T-helper 17 cell (primary cell): ENCODE measurements at regions not wholly inside any gene's neighbourhood (a gene's known extent, or its start where the extent isn't known, plus 50 kb on each side); places are given as distances from the start of the nearest gene placed in this dataset.

ENCODE experiments used
- ATAC-seq: fragments of 150-1000 bp; cut with Tn5 transposase; 2 replicates; pipeline ENCODE4 v1.10.0; 2021; ENCODE audit warnings: mild to moderate bottlenecking, moderate library complexity
- DNase-seq, 3 donors: peaks; one replicate each; pipeline versions ENCODE4 v3.0.0 to v3.0.0-alpha.2; 2020 to 2021
- H3K9me3 ChIP-seq: one replicate; pipeline ENCODE4 v1.7.0; 2013; ENCODE audit warnings: low read length, mild to moderate bottlenecking; ENCODE audit not compliant: control insufficient read depth, poor library complexity, severe bottlenecking
- H3K27ac Mint-ChIP-seq: one replicate; pipeline ENCODE4 v1.8.0; 2022; ENCODE audit warnings: mild to moderate bottlenecking, moderate library complexity, mixed read lengths
- H3K27me3 Mint-ChIP-seq: one replicate; pipeline ENCODE4 v1.8.0; 2022; ENCODE audit warnings: mixed read lengths
- H3K36me3 Mint-ChIP-seq: one replicate; pipeline ENCODE4 v1.8.0; 2022; ENCODE audit warnings: low read depth, mixed read lengths
- H3K4me1 Mint-ChIP-seq: one replicate; pipeline ENCODE4 v1.8.0; 2022; ENCODE audit warnings: mild to moderate bottlenecking, mixed read lengths
- H3K4me3 Mint-ChIP-seq: one replicate; pipeline ENCODE4 v1.8.0; 2022; ENCODE audit warnings: mild to moderate bottlenecking, moderate library complexity, mixed read lengths

DNA sequence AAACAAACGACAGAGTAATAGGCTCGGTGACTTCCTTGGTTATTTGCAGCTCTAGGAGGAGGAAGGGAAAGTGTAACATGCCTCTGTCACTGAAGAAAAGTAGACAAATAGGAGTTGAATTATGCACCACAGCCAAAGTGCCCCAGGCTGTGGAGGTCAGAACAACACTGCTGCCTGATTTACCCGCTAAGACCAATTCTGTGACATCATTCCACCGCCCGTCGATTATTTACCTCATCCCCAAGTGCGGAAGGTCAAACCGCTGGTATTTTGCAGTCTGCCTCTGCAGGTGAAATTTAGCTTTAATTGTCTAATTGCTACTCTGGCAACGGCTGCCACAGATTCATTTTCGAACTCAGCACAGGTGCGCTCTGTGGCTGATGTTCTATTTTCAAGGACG is 106.3 kb upstream of the PRICKLE2 start:
- no peaks in the 10 kb centered on the region for H3K36me3 Mint-ChIP-seq
- ATAC-seq (no peak), DNase-seq (no peak)
- no peak overlapping the region for H3K4me3 Mint-ChIP-seq
- peaks cover 2% of the 10 kb centered on the region for H3K9me3 ChIP-seq
- H3K27me3 Mint-ChIP-seq: peaks cover 28% of the 10 kb centered on the region
- H3K27ac Mint-ChIP-seq: no peak overlapping the region
- H3K4me1 Mint-ChIP-seq: no peaks in the 10 kb centered on the region

DNA sequence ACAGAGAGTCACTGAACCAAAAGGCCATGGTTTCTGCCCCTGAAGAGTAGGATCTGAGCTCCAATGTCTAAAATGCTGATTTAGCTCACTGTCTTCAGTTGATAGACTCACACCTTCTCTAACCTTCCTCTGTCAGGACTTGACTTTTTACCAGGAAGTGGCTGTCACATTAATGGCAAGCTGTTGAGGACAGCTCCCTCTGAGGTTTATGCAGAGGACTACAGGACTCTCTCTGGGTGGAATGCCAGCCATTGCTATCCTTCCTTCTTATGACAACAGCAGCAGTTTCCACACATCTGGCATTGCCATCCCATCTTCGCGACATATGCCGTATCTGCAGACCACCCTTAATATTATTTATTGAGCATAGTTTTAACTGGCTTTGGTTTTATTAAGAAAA is 103.8 kb upstream of the PRICKLE2 start:
- ATAC-seq (no peak), DNase-seq (no peak)
- peaks cover 28% of the 10 kb centered on the region for H3K27me3 Mint-ChIP-seq
- no peak overlapping the region for H3K4me3 Mint-ChIP-seq
- H3K36me3 Mint-ChIP-seq: no peaks in the 10 kb centered on the region
- peaks cover 2% of the 10 kb centered on the region for H3K9me3 ChIP-seq
- no peaks in the 10 kb centered on the region for H3K4me1 Mint-ChIP-seq
- H3K27ac Mint-ChIP-seq: no peak overlapping the region

DNA sequence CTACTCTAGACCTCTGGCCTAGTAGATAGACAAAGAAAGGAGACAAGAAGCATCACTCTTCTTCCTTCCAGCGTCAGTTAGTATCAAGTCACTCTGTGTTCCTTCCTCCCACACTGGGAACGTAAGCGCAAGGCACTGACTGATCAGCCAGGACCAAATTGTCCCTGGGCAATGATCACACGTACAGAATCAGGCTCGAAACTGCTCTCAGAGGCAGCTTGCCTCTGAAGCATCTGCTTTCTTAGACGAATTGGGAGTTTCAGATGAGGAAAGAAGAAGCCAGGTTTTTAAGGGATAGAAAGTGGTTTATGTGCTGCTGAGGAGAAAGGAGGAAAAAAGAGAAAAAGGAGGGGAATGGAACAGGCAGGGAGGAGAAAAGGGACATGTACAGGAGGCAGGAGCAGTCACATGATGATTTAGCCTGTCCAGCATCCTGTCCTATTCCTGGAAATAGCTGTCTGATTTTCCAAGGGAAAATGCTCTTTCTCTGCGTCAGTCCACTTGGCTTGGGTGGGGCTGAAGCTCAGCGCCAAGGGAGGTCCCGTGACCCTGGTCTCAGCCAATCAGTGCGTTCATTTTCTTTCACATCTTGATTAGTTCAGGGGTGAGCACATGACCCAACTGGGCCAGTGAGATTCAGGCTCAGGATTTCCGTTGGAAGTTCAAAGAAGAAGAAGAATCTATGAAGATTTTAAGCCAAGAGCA is 102.0 kb upstream of the PRICKLE2 start:
- peaks cover 17% of the 10 kb centered on the region for H3K27me3 Mint-ChIP-seq
- ATAC-seq: no peak
- peaks cover 2% of the 10 kb centered on the region for H3K9me3 ChIP-seq
- H3K27ac Mint-ChIP-seq: no peak overlapping the region
- H3K4me1 Mint-ChIP-seq: no peaks in the 10 kb centered on the region
- H3K36me3 Mint-ChIP-seq: no peaks in the 10 kb centered on the region
- no peak overlapping the region for H3K4me3 Mint-ChIP-seq
- DNase-seq: no peak

DNA sequence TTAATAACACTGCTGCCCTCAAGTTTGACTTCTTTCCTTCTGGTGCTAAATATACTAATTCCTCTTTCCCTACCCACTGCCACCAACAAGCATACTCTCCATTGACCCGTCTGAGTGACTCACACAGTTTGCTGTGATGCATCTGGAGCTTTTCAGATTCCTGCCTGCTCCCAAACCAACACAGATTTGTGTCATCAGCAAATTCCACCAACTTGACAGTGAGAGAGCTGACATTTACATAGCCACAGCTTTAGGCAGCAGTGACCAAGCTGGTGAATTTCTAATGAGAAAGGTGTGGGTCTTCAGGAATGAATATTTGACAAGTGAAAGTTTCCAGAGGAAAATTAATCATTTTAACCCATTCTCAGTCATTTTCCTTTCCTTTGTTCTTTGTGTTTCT is 96.5 kb upstream of the PRICKLE2 start:
- Mint-ChIP-seq H3K36me3 (peaks cover 2% of the 10 kb centered on the region), H3K4me3 (no peak overlapping the region), H3K27me3 (peaks cover 22% of the 10 kb centered on the region), H3K4me1 (no peaks in the 10 kb centered on the region), H3K27ac (no peak overlapping the region)
- DNase-seq: no peak
- no peak for ATAC-seq
- H3K9me3 ChIP-seq: no peaks in the 10 kb centered on the region

DNA sequence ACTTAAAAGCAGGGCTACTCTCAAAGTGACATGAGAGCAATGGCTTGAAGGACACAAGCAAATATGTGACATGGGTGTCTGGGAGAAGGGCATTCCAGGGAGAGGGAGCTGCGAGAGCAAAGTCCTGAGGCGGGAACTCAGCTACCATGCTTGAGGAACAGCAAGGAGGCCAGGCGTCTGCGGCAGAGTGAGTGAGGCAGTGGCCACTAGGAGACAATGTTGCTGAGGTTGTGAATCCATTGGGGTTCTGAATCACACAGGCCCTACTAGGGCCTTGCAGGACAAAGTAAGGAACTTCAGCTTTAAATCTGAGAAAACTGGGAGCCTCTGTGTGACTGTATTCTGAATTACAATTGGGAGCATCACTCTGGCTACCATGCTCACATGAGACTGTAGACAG is 94.1 kb upstream of the PRICKLE2 start:
- no peaks in the 10 kb centered on the region for H3K4me1 Mint-ChIP-seq
- peaks cover 2% of the 10 kb centered on the region for H3K36me3 Mint-ChIP-seq
- no peaks in the 10 kb centered on the region for H3K9me3 ChIP-seq
- no peak overlapping the region for H3K27ac Mint-ChIP-seq
- H3K27me3 Mint-ChIP-seq: peaks cover 22% of the 10 kb centered on the region
- H3K4me3 Mint-ChIP-seq: no peak overlapping the region
- ATAC-seq: no peak
- no peak for DNase-seq

DNA sequence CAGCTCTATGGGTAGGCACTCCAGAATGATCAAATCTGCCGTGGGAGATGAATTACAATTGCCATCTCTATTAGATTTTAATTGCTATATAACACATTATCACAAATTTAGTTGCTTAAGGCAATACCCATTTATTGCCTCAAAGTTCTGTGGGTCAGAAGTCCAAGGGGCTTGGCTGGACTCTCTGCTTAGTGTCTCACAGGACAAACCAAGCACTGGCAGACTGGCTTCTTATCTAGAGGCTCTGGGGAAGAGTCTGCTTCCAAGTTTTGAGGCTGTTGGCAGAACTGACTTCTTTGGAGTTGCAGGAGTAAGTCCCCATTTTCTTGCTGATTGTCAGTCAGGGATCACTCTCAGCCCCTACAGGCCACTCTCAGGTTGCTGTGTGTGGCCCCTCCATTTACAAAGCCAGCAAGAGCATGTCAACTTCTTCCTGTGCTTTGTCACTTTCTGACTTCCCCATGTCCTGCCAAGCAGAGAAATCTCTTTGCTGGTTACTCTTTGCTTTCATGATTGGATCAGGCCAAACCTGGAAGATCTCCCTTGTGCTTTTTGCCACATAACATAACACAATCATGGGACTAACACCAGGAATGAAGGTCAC is 93.5 kb upstream of the PRICKLE2 start:
- Mint-ChIP-seq H3K27me3 (peaks cover 22% of the 10 kb centered on the region), H3K4me3 (no peak overlapping the region), H3K36me3 (peaks cover 2% of the 10 kb centered on the region), H3K27ac (no peak overlapping the region), H3K4me1 (no peaks in the 10 kb centered on the region)
- no peaks in the 10 kb centered on the region for H3K9me3 ChIP-seq
- ATAC-seq (no peak), DNase-seq (no peak)

DNA sequence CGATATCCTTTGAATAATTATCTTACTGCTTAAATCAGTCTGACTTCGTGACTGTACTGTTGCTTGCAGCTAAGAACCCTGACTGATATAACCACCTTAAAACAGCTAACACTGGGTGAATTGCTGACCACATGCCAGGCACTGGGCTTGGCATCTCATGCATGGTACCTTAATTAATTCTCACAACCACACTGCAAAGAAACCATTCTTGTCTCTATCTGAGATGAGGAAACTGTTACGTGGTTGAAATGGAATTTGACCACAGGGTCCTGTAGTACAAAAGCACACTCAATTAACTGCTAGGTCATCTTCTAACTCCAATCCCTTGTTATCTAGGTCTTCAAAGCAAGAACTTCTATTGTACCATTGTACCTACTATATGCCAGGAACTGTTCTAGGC is 92.7 kb upstream of the PRICKLE2 start:
- H3K27ac Mint-ChIP-seq: no peak overlapping the region
- H3K9me3 ChIP-seq: no peaks in the 10 kb centered on the region
- ATAC-seq (no peak), DNase-seq (no peak)
- peaks cover 2% of the 10 kb centered on the region for H3K36me3 Mint-ChIP-seq
- no peaks in the 10 kb centered on the region for H3K4me1 Mint-ChIP-seq
- peaks cover 22% of the 10 kb centered on the region for H3K27me3 Mint-ChIP-seq
- H3K4me3 Mint-ChIP-seq: no peak overlapping the region

DNA sequence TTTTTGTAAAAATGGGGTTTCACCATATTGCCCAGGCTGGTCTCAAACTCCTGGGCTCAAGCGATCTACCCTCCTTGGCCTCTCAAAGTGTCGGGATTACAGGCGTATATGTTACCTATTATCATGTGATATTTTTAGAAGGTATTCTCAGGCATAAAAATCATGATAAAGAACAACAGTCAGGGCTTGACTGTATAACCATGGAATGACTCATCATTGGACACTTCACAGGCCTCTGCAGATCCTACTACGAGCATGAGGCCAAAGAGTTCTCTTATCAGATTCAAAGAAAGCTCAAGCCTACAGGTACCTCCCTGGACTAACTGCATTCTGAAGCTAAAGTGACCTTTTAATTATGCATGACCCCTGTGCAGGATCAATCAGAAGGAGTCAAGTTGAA is 91.7 kb upstream of the PRICKLE2 start:
- peaks cover under 1% of the 10 kb centered on the region for H3K36me3 Mint-ChIP-seq
- H3K9me3 ChIP-seq: no peaks in the 10 kb centered on the region
- no peak for ATAC-seq
- H3K27ac Mint-ChIP-seq: no peak overlapping the region
- no peaks in the 10 kb centered on the region for H3K4me1 Mint-ChIP-seq
- DNase-seq: no peak
- H3K27me3 Mint-ChIP-seq: peaks cover 19% of the 10 kb centered on the region
- no peak overlapping the region for H3K4me3 Mint-ChIP-seq

DNA sequence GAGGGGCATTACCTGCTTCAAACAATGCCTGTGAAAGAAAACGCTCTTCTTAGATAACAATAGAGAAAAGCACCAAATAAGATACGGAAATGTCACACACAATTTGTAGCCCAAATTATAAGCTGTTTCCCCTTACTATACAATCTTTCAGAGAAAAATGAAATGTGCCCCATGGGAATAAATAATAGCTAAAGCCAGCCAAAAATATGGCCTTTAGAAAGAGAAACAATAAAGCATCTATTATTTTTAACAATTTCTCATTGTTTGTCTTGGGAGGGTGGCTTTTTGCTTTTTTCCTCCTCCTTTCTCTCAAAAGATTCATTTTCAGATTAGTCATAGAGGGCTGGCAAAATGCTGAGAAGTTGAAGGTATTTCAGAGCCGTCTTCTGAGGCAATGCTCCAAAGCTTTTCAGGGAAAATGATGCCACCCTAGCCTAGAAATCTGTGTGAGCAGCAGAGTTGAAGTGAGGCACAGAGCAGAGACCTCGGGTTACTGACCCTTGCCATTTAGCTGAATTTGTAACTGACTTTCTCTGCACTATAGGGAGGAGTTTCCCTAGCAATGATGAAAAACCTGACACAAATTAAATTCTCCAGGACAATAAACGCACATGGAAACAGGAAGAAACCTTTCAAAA is 86.3 kb upstream of the PRICKLE2 start:
- peaks cover 4% of the 10 kb centered on the region for H3K27me3 Mint-ChIP-seq
- H3K36me3 Mint-ChIP-seq: no peaks in the 10 kb centered on the region
- no peaks in the 10 kb centered on the region for H3K9me3 ChIP-seq
- H3K27ac Mint-ChIP-seq: no peak overlapping the region
- no peaks in the 10 kb centered on the region for H3K4me1 Mint-ChIP-seq
- no peak overlapping the region for H3K4me3 Mint-ChIP-seq
- DNase-seq: no peak
- no peak for ATAC-seq

DNA sequence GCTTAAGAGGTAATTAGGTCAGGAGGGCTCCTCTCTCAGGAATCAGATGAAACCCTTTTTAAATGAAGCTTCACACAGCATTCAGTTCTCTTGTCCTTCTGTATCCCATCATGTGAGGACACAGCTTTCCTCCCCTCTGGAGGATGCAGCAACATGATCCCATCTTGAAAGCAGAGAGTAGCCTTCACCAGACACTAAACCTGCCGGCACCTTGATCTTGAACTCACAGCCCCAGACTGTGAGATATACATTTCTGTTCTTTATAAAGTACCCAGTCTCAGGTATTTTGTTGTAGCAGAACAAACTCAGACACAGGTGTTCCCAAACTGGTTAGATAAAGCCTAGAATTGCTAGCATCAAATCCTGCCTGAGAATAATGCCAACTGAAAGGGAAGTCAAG is 83.7 kb upstream of the PRICKLE2 start:
- peaks cover 7% of the 10 kb centered on the region for H3K27me3 Mint-ChIP-seq
- H3K9me3 ChIP-seq: no peaks in the 10 kb centered on the region
- no peak overlapping the region for H3K27ac Mint-ChIP-seq
- ATAC-seq (no peak), DNase-seq (no peak)
- no peaks in the 10 kb centered on the region for H3K4me1 Mint-ChIP-seq
- H3K36me3 Mint-ChIP-seq: no peaks in the 10 kb centered on the region
- no peak overlapping the region for H3K4me3 Mint-ChIP-seq

DNA sequence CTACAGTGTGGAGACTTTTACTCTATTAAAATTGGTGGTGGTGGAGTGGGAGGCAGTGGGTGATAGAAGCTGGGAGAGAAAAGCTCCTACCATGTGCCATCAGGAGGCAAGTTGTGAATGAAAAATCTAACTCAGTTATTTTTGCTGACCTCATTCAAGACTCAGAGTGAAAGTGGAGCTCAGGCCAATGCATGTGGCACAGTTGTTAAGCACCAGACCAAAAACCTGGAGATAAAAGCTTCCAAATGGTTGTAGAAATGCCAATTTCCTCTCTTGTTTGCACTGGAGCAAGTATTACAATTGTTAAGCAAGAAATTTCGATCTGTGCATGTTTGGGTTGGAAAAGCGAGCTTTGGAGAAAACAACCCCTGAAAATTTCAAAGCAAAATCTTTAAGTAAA is 81.5 kb upstream of the PRICKLE2 start:
- no peaks in the 10 kb centered on the region for H3K9me3 ChIP-seq
- H3K27me3 Mint-ChIP-seq: peaks cover 7% of the 10 kb centered on the region
- H3K4me1 Mint-ChIP-seq: no peaks in the 10 kb centered on the region
- no peak for DNase-seq
- no peak for ATAC-seq
- H3K27ac Mint-ChIP-seq: no peak overlapping the region
- no peaks in the 10 kb centered on the region for H3K36me3 Mint-ChIP-seq
- no peak overlapping the region for H3K4me3 Mint-ChIP-seq

DNA sequence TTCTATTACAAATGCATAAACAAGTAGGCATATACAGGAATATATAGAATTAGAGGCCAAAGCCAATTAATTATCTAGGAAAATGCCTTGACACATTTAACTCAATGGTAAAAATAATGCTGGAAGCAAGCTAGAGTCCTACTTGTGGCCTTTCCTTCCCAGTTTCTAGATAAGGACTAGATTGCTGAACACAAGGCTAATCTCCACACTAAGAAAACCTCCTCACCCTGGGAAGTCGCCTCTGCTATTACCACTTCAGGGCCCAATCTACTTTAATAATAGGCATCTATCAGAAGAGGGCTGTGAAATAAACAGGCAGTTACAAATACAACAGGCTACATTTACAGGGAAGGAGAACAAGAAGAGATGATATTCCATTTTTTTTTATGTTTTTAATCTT is 80.5 kb upstream of the PRICKLE2 start:
- no peak for DNase-seq
- Mint-ChIP-seq H3K4me1 (no peaks in the 10 kb centered on the region), H3K36me3 (no peaks in the 10 kb centered on the region), H3K27me3 (peaks cover 7% of the 10 kb centered on the region), H3K4me3 (no peak overlapping the region), H3K27ac (no peak overlapping the region)
- ATAC-seq: no peak
- H3K9me3 ChIP-seq: no peaks in the 10 kb centered on the region

DNA sequence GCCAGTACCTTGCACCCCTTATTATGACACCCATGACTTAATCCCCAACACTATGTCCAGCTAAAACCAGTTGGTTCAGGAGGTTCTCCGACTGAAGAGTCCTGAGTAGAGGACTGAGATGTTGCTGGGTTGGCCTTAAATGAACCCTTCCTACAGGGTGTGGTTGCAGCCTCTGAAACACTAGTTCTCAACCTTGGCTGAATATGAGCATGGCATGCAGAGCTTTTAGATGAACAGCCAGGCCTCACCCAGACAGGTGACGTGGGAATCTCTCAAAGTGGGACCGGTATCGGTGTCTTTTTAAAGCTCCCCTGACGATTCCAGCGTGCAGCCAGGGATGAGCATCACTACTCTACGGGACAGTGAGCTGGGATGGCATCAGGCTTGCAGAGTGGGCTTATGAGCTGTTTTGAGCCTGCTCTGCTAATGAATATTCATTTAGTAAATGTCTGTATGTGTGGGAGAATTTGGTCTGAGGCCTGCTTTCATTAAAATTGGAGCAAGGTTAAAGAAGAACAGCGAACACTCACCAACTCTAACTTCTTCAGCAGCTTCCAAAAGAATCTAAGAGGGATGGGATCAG is 79.7 kb upstream of the PRICKLE2 start:
- Mint-ChIP-seq H3K36me3 (no peaks in the 10 kb centered on the region), H3K27me3 (peaks cover 7% of the 10 kb centered on the region), H3K4me1 (no peaks in the 10 kb centered on the region), H3K27ac (no peak overlapping the region), H3K4me3 (no peak overlapping the region)
- ATAC-seq (no peak), DNase-seq (no peak)
- H3K9me3 ChIP-seq: no peaks in the 10 kb centered on the region
